GM20000 (cell line): ENCODE measurements at regions not wholly inside any gene's neighbourhood (a gene's known extent, or its start where the extent isn't known, plus 50 kb on each side); places are given as distances from the start of the nearest gene placed in this dataset.

Experiments used
- DNase-seq: peaks from one replicate; pipeline ENCODE4 v3.0.0; 2012; ENCODE audit warnings: low spot score
- CTCF ChIP-seq: IDR thresholded peaks from 2 replicates; pipeline ENCODE4 v1.5.1; 2012; ENCODE audit warnings: mild to moderate bottlenecking, control low read depth; ENCODE audit errors: extremely low read depth, missing control alignments

DNA sequence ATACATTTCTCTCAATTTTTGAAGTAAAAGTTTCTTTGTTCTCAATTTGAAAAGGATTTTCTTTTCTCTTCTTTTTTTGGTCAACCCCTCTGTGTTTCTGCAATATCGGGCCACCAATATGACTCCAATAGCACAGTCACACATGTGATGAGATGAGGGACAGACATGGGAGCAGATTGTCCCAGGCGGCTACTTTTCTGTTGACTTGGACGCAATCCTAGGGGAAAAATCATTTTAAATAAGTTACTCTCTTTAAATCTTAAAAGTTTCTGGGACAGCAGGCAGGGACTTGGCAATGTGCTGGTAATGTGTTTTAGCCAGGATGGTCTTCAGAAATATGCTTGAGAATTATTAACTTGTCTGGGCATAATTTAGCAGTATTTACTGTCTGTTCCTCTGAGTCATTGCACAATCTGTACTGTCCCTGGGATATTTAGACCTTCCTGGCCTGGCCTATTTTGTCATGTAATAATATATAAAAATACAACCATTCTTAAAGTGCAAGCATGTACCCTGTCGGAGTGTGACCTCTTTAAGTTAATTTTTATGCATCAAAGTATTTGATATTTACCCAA lies 388.5 kb upstream of the FANCL start:
- no peak for TF ChIP-seq CTCF
- DNase-seq: no peak

DNA sequence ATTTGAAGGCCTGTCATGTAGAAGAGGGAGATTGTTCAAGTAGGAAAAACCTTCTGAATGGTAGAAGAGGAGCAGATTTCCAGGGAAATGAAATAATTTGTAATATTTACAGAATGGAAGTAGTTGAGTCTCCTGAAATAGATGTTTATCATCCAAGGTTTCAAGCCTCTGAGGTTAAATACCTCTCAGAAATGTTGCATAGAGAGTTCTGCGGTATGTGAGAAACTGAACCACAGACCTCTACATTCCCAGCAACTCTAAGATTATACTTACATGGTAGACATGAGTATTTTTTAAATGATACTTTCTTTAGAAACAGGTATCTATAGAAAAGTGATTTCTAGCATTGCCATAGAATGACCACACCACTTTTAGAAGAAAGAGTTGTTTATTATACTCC lies 379.8 kb upstream of the FANCL start:
- no peak for TF ChIP-seq CTCF
- no peak for DNase-seq

DNA sequence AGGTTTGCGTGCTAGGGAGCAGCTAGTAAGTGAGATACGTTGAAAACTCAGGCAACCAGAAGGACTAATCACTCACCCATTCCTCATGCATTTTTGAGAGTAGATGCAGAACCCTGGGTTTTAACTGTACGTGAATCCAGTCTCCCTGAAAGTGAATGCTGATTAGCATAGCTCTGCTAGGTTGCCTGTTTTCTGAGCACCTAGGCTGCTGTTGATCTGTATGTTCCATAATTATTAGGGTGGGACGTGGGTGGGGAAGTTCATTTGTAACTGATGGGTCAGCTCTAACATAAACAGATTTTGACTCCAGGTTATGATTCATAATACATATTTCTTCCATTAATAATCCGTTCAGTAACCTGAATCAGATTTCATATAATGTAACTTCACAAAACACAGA lies 379.0 kb upstream of the FANCL start:
- DNase-seq: no peak
- TF ChIP-seq CTCF: no peak

DNA sequence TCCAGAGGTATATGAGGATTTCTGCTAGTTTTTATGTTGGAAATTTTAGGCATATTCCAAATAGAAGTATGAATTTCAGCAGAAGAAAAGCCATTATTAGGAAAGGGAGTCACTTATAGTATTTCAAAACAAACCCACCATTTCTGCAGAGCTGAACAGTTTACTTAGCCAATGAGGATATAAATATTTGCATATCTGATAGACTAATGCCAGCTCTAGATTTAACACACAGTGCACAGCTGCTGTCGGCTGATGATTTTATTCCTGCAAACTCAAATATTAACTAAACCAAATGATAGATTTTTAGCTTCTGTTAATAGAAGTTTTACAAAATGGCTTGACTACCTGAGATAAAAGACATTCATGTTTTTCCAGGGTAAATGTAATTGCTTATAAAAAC lies 375.8 kb upstream of the FANCL start:
- DNase-seq: no peak
- no peak for TF ChIP-seq CTCF

DNA sequence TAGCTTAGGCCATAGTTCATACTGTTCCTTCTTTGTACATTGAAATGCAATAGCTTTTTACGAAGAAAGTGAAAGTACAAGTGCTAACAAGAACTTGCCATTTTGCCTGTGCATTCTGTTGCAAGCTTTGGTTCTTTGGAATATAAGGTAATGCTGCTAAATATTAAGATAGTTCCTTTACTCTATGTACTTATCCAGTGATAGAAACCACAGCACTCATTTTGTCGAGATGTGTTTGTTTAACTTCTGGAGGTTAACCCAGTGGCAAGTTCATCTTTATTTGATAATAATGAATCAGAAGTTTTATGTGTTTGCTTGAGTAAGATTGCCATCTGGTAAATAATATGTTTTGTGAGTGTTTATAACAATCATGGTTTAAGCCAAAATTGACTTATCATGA lies 373.1 kb upstream of the FANCL start:
- DNase-seq: no peak
- no peak for TF ChIP-seq CTCF

DNA sequence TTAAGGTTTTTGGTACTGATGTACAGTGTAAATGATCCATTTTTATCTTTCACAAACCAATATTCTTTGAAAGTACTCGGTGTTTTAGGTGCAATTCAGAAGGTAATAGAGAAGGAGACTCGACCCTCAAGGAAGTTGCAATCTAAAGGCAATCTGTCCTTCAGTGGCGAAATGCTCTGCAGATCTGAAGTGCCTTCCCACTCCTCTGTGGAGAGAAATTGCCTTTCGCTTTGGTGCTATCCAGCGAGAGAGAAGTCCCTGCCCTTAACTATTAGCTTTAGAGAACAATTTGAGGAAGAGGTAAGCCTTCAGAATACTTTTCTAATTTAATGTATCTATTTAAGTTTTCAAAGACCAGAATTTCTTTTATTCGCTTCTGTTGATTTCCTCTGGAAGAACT lies 371.8 kb upstream of the FANCL start:
- no peak for TF ChIP-seq CTCF
- no peak for DNase-seq

DNA sequence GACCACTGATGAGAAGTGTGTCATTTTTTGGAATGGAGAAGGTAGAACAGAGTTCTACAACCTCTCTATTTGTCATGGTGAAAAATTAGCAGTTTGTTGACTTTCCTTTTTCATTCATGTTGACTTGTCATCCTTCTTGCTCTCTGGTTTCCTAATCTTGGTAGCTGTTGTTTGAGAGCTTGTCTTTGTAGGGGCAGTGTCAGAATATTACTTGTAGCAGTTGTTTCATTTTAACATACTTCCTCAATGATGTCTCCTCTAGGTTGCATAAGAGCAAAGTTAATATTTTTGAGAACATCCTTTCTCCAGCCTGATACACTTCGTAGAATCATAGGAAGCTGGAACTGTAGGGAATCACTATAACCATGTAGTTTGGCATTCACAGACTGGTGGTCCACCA lies 368.2 kb upstream of the FANCL start:
- no peak for DNase-seq
- TF ChIP-seq CTCF: no peak
